ENCODE measurements at regions not wholly inside any gene's neighbourhood (a gene's known extent, or its start where the extent isn't known, plus 50 kb on each side); places are given as distances from the start of the nearest gene placed in this dataset.
"Not testable (repeated sequence)": the region's sequence is repeated elsewhere in the genome, so short reads cannot be mapped to it uniquely, and the experiment has no call there.

GRCh38 chr3:89912031-89912430 lies 804.6 kb downstream of the EPHA3 start:
- BruUV-seq (replicated peaks), result no TSS peak
- TF ChIP-seq CTCF (IDR thresholded peaks at IDR 0.05; ENCODE audit: unreplicated experiment), result no peak
- Mint-ChIP-seq H3K27me3 (ENCODE audit: insufficient read depth, unreplicated experiment) (no peaks in the 10 kb centered on the region), H3K9me3 (ENCODE audit: unreplicated experiment) (no peaks in the 10 kb centered on the region), H3K4me1 (ENCODE audit: insufficient read depth, unreplicated experiment) (no peaks in the 10 kb centered on the region), H3K36me3 (ENCODE audit: insufficient read depth, unreplicated experiment) (no peaks in the 10 kb centered on the region), H3K4me3 (ENCODE audit: unreplicated experiment) (no peak overlapping the region), H3K27ac (ENCODE audit: low read depth, unreplicated experiment) (no peak overlapping the region)
- ChIA-PET POLR2A (no interaction called here), CTCF (no interaction called here)
- no peak for DNase-seq (ENCODE audit: unreplicated experiment)
- intact Hi-C loops (cut with micrococcal nuclease), result no loop called here

GRCh38 chr3:89923921-89924610 lies 816.6 kb downstream of the EPHA3 start:
- H3K27ac Mint-ChIP-seq (ENCODE audit: low read depth, unreplicated experiment), result no peak overlapping the region
- H3K27me3 Mint-ChIP-seq (ENCODE audit: insufficient read depth, unreplicated experiment), result no peaks in the 10 kb centered on the region
- no peak for DNase-seq (ENCODE audit: unreplicated experiment)
- no peak for TF ChIP-seq CTCF (IDR thresholded peaks at IDR 0.05; ENCODE audit: unreplicated experiment)
- intact Hi-C loops (cut with micrococcal nuclease), result no loop called here
- POLR2A ChIA-PET, result no interaction called here
- CTCF ChIA-PET, result no interaction called here
- no peak overlapping the region for H3K4me3 Mint-ChIP-seq (ENCODE audit: unreplicated experiment)
- H3K36me3 Mint-ChIP-seq (ENCODE audit: insufficient read depth, unreplicated experiment), result no peaks in the 10 kb centered on the region
- no TSS peak for BruUV-seq (replicated peaks)
- H3K9me3 Mint-ChIP-seq (ENCODE audit: unreplicated experiment), result peaks cover 7% of the 10 kb centered on the region
- H3K4me1 Mint-ChIP-seq (ENCODE audit: insufficient read depth, unreplicated experiment), result no peaks in the 10 kb centered on the region

- intact Hi-C loops (cut with micrococcal nuclease), result no loop called here
- no peak for DNase-seq (ENCODE audit: unreplicated experiment)
- Mint-ChIP-seq H3K27ac (ENCODE audit: low read depth, unreplicated experiment) (no peak overlapping the region), H3K36me3 (ENCODE audit: insufficient read depth, unreplicated experiment) (no peaks in the 10 kb centered on the region), H3K4me3 (ENCODE audit: unreplicated experiment) (no peak overlapping the region), H3K27me3 (ENCODE audit: insufficient read depth, unreplicated experiment) (no peaks in the 10 kb centered on the region), H3K4me1 (ENCODE audit: insufficient read depth, unreplicated experiment) (no peaks in the 10 kb centered on the region), H3K9me3 (ENCODE audit: unreplicated experiment) (peaks cover 3% of the 10 kb centered on the region)
- no TSS peak for BruUV-seq (replicated peaks)
- ChIA-PET CTCF (interaction anchor here (0.6 kb wide), 2 partner anchors 72 to 177 kb away, joined by 4 to 5 read pairs; no protein-coding TSS in a partner anchor), POLR2A (no interaction called here)
- TF ChIP-seq CTCF (IDR thresholded peaks at IDR 0.05; ENCODE audit: unreplicated experiment), result no peak
Observed at GRCh38 chr3:89925976-89926375, 818.6 kb downstream of the EPHA3 start.

GRCh38 chr3:89932882-89933281 lies 825.5 kb downstream of the EPHA3 start:
- H3K36me3 Mint-ChIP-seq (ENCODE audit: insufficient read depth, unreplicated experiment), result no peaks in the 10 kb centered on the region
- no peak overlapping the region for H3K27ac Mint-ChIP-seq (ENCODE audit: low read depth, unreplicated experiment)
- no peak for TF ChIP-seq CTCF (IDR thresholded peaks at IDR 0.05; ENCODE audit: unreplicated experiment)
- H3K9me3 Mint-ChIP-seq (ENCODE audit: unreplicated experiment), result no peaks in the 10 kb centered on the region
- no peak for DNase-seq (ENCODE audit: unreplicated experiment)
- ChIA-PET POLR2A (no interaction called here), CTCF (interaction anchor here (0.7 kb wide), 1 partner anchor 219 kb away, joined by 4 read pairs; no protein-coding TSS in a partner anchor)
- no TSS peak for BruUV-seq (replicated peaks)
- no peaks in the 10 kb centered on the region for H3K4me1 Mint-ChIP-seq (ENCODE audit: insufficient read depth, unreplicated experiment)
- intact Hi-C loops (cut with micrococcal nuclease), result loop anchor here (10.0 kb wide), 1 partner anchor 68 kb away; no protein-coding TSS in a partner anchor
- H3K4me3 Mint-ChIP-seq (ENCODE audit: unreplicated experiment), result no peak overlapping the region
- H3K27me3 Mint-ChIP-seq (ENCODE audit: insufficient read depth, unreplicated experiment), result no peaks in the 10 kb centered on the region

GRCh38 chr3:89944461-89944860 lies 837.0 kb downstream of the EPHA3 start:
- H3K27ac Mint-ChIP-seq (ENCODE audit: low read depth, unreplicated experiment); intact Hi-C loops (cut with micrococcal nuclease); H3K4me3 Mint-ChIP-seq (ENCODE audit: unreplicated experiment); POLR2A ChIA-PET; H3K9me3 Mint-ChIP-seq (ENCODE audit: unreplicated experiment); BruUV-seq (replicated peaks); H3K36me3 Mint-ChIP-seq (ENCODE audit: insufficient read depth, unreplicated experiment); H3K27me3 Mint-ChIP-seq (ENCODE audit: insufficient read depth, unreplicated experiment); DNase-seq (ENCODE audit: unreplicated experiment): not testable (repeated sequence)
- CTCF ChIA-PET, result interaction anchor here (0.7 kb wide), 1 partner anchor 48 kb away, joined by 3 read pairs; no protein-coding TSS in a partner anchor
- H3K4me1 Mint-ChIP-seq (ENCODE audit: insufficient read depth, unreplicated experiment), result peaks cover 11% of the 10 kb centered on the region
